ENCODE measurements at regions not wholly inside any gene's neighbourhood (a gene's known extent, or its start where the extent isn't known, plus 50 kb on each side); places are given as distances from the start of the nearest gene placed in this dataset.

- intact Hi-C loops (cut with DNase I) = no loop called here
- H3K4me3 ChIP-seq = no peak overlapping the region
- no peak overlapping the region for H3K9ac ChIP-seq (ENCODE audit: low read depth in 2 of 2, low read length in 2 of 2)
- no peaks in the 10 kb centered on the region for H3K4me1 ChIP-seq
- no peaks in the 10 kb centered on the region for H3K9me3 ChIP-seq
- DNase-seq = no peak
- TF ChIP-seq CTCF (IDR thresholded peaks at IDR 0.05) = no peak
- no peak overlapping the region for H3K27ac ChIP-seq
- no peaks in the 10 kb centered on the region for H3K27me3 ChIP-seq
- H3K36me3 ChIP-seq = no peaks in the 10 kb centered on the region
Measured at GRCh38 chr6:94065707-94066337, 646.5 kb upstream of the EPHA7 start.

DNA sequence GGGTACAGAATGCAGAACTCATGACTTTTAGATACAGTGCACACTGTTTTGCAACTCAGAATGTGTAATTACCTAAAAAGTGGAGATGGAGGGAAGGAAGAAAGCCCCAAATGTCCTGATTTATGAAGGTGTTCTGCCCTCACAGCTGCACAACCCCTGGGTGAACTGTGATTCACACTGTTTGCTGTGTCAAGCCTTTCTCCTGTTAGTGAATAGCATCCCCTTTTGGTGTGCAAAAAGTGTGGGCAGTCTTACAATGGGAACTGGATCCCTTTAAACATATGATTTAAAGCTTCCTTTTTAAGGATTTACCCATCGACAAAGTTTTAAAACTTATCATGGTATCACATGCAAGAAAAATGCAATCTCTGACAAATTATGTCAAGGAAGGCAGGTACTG lies 633.4 kb upstream of the EPHA7 start:
- H3K27me3 ChIP-seq = no peaks in the 10 kb centered on the region
- H3K9me3 ChIP-seq = no peaks in the 10 kb centered on the region
- no peak overlapping the region for H3K9ac ChIP-seq (ENCODE audit: low read depth in 2 of 2, low read length in 2 of 2)
- no peaks in the 10 kb centered on the region for H3K36me3 ChIP-seq
- H3K4me3 ChIP-seq = no peak overlapping the region
- no peak for TF ChIP-seq CTCF (IDR thresholded peaks at IDR 0.05)
- H3K27ac ChIP-seq = no peak overlapping the region
- no peak for DNase-seq
- no peaks in the 10 kb centered on the region for H3K4me1 ChIP-seq
- intact Hi-C loops (cut with DNase I) = loop anchor here (10.0 kb wide), 1 partner anchor 328 kb away; no protein-coding TSS in a partner anchor

DNA sequence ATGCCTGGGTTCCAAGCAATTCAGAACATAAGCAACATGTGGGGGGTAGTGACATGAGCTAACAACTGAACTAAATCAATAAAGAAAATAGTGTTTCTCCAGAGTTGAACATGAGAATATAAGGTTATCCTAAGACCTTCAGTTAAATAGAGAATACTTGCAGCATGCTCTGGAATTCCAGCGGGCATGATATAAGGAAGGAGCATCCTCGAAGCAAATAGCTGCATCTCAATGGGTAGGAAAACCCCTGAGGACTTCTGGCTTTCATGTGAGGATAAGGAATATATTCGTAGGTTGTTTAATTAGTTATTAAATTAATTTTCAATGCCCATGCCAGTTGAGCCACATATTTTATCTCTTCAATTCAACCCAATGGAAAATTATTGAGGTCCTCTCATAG lies 631.2 kb upstream of the EPHA7 start:
- intact Hi-C loops (cut with DNase I) = loop anchor here (10.0 kb wide), 1 partner anchor 326 kb away; no protein-coding TSS in a partner anchor
- Histone ChIP-seq H3K27me3 (no peaks in the 10 kb centered on the region), H3K27ac (no peak overlapping the region), H3K9ac (ENCODE audit: low read depth in 2 of 2, low read length in 2 of 2) (no peak overlapping the region), H3K4me3 (no peak overlapping the region), H3K4me1 (no peaks in the 10 kb centered on the region), H3K36me3 (no peaks in the 10 kb centered on the region), H3K9me3 (no peaks in the 10 kb centered on the region)
- TF ChIP-seq CTCF (IDR thresholded peaks at IDR 0.05) = no peak
- DNase-seq = no peak

- Histone ChIP-seq H3K9ac (ENCODE audit: low read depth in 2 of 2, low read length in 2 of 2) (no peak overlapping the region), H3K27me3 (no peaks in the 10 kb centered on the region), H3K36me3 (no peaks in the 10 kb centered on the region), H3K27ac (no peak overlapping the region), H3K9me3 (no peaks in the 10 kb centered on the region), H3K4me1 (no peaks in the 10 kb centered on the region), H3K4me3 (no peak overlapping the region)
- intact Hi-C loops (cut with DNase I) = no loop called here
- TF ChIP-seq CTCF (IDR thresholded peaks at IDR 0.05) = no peak
- DNase-seq = no peak
Measured at GRCh38 chr6:94049001-94049400, 629.6 kb upstream of the EPHA7 start.

DNA sequence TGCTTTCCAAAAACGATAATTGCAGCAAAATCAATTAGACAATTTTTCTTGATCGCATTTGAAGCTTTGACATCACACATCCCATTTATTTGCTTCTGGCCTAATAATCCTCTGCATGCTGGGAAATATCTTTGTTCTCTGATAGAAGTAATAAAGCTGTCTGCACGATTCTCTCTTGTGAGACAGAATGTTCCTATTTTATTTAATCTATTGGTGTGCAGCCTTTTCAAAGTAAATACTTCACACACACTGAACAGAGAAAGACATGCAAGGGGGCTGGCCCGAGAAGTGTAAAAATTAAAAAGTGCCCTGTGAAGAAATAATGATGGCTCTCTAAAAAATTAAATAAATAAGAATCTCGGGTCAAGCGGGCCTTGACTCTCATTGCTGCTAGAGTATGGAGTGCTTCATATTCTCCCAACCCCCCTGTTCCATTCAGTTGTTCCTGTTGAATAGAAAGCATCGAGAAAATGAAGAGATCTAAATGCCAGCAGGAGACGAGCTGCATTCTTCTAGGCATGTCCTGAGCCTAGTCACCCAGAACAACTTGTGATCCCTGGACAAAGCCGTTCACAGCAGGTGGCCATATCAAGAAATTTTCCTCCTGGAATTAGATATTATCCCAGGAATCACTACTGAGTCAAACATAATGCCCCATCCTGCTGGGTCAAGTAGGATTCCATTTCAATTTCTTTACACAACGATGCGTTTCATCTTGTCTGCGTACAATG lies 625.9 kb upstream of the EPHA7 start:
- H3K27ac ChIP-seq = no peak overlapping the region

More for the DNA sequence above, 625.9 kb upstream of the EPHA7 start:
- no peak for DNase-seq
- Histone ChIP-seq H3K9ac (ENCODE audit: low read depth in 2 of 2, low read length in 2 of 2) (no peak overlapping the region), H3K4me3 (no peak overlapping the region), H3K4me1 (no peaks in the 10 kb centered on the region), H3K36me3 (no peaks in the 10 kb centered on the region), H3K9me3 (no peaks in the 10 kb centered on the region), H3K27me3 (no peaks in the 10 kb centered on the region)
- intact Hi-C loops (cut with DNase I) = no loop called here
- TF ChIP-seq CTCF (IDR thresholded peaks at IDR 0.05) = no peak
